Stimulated activated CD4-positive, alpha-beta T cell treated with anti-CD3 and anti-CD28 coated beads, TNF-alpha, amount 100 ng/mL, for 1 hour (primary cell): ENCODE measurements at regions not wholly inside any gene's neighbourhood (a gene's known extent, or its start where the extent isn't known, plus 50 kb on each side); places are given as distances from the start of the nearest gene placed in this dataset.
"Not testable (repeated sequence)": the region's sequence is repeated elsewhere in the genome, so short reads cannot be mapped to it uniquely, and the experiment has no call there.

Source experiments
- DNase-seq, 3 donors: peaks; one replicate each; pipeline ENCODE4 v3.0.0-alpha.2; 2020; ENCODE audit warnings: low read depth in 3 of 3, low spot score in 1 of 3

- DNase-seq = no peak
Measured at GRCh38 chr4:29310252-29310651, 1409.9 kb upstream of the PCDH7 start.

- no peak for DNase-seq
Measured at GRCh38 chr4:29311247-29311646, 1408.9 kb upstream of the PCDH7 start.

GRCh38 chr4:29319663-29320340, 1400.4 kb upstream of the PCDH7 start:
- DNase-seq = no peak

- no peak for DNase-seq
Measured at GRCh38 chr4:29320947-29321620, 1399.1 kb upstream of the PCDH7 start.

- DNase-seq = no peak
Measured at GRCh38 chr4:29326004-29326403, 1394.2 kb upstream of the PCDH7 start.

GRCh38 chr4:29326816-29327215, 1393.4 kb upstream of the PCDH7 start:
- DNase-seq = no peak

GRCh38 chr4:29336861-29337260, 1383.3 kb upstream of the PCDH7 start:
- no peak for DNase-seq

GRCh38 chr4:29372971-29373370, 1347.2 kb upstream of the PCDH7 start:
- DNase-seq = no peak

- DNase-seq = no peak
Measured at GRCh38 chr4:29375716-29376115, 1344.5 kb upstream of the PCDH7 start.

GRCh38 chr4:29378237-29378636, 1341.9 kb upstream of the PCDH7 start:
- not testable (repeated sequence) for DNase-seq

GRCh38 chr4:29390921-29391320, 1329.2 kb upstream of the PCDH7 start:
- DNase-seq = no peak

- DNase-seq = no peak
Measured at GRCh38 chr4:29405116-29405515, 1315.1 kb upstream of the PCDH7 start.

- DNase-seq = no peak
Measured at GRCh38 chr4:29415771-29416170, 1304.4 kb upstream of the PCDH7 start.

GRCh38 chr4:29423836-29424721, 1296.1 kb upstream of the PCDH7 start:
- no peak for DNase-seq

GRCh38 chr4:29453303-29453820, 1266.8 kb upstream of the PCDH7 start:
- DNase-seq = no peak

- no peak for DNase-seq
Measured at GRCh38 chr4:29459926-29460325, 1260.2 kb upstream of the PCDH7 start.

- DNase-seq = no peak
Measured at GRCh38 chr4:29467044-29467717, 1253.0 kb upstream of the PCDH7 start.
